Mesendoderm (in vitro differentiated cells): ENCODE measurements at regions not wholly inside any gene's neighbourhood (a gene's known extent, or its start where the extent isn't known, plus 50 kb on each side); places are given as distances from the start of the nearest gene placed in this dataset.

ENCODE experiments used
- DNase-seq: peaks from one replicate; pipeline ENCODE4 v3.0.0; 2013
- H2AK5ac ChIP-seq: 2 replicates; pipeline ENCODE4 v1.6.1; 2013; ENCODE audit warnings: low read length, inconsistent platforms
- H2BK120ac ChIP-seq: 2 replicates; pipeline ENCODE4 v1.6.1; 2013; ENCODE audit warnings: low read depth, mild to moderate bottlenecking, low read length, moderate library complexity, mixed read lengths
- H2BK15ac ChIP-seq: replicated peaks from 2 replicates; pipeline ENCODE4 v1.6.1; 2013; ENCODE audit warnings: low read depth, mild to moderate bottlenecking, moderate library complexity
- H2BK5ac ChIP-seq: 2 replicates; pipeline ENCODE4 v1.6.1; 2013; ENCODE audit warnings: low read length, inconsistent platforms
- H3K18ac ChIP-seq: 2 replicates; pipeline ENCODE4 v1.6.1; 2013; ENCODE audit warnings: mild to moderate bottlenecking, low read length, mixed read lengths
- H3K23ac ChIP-seq: one replicate; pipeline ENCODE4 v1.6.1; 2013; ENCODE audit warnings: low read length
- H3K27ac ChIP-seq: 2 replicates; pipeline ENCODE4 v1.5.1; 2013; ENCODE audit warnings: low read depth, mild to moderate bottlenecking, inconsistent platforms, low read length, moderate library complexity
- H3K27me3 ChIP-seq: 2 replicates; pipeline ENCODE4 v1.6.1; 2013; ENCODE audit warnings: low read length, control low read depth, mild to moderate bottlenecking, inconsistent platforms; ENCODE audit not compliant: insufficient read depth, poor library complexity
- H3K36me3 ChIP-seq: 2 replicates; pipeline ENCODE4 v1.6.1; 2013; ENCODE audit warnings: low read length, inconsistent platforms; ENCODE audit not compliant: control insufficient read depth, insufficient read depth
- H3K4ac ChIP-seq: one replicate; pipeline ENCODE4 v1.6.1; 2013; ENCODE audit warnings: low read depth, mild to moderate bottlenecking, low read length, moderate library complexity
- H3K4me1 ChIP-seq: 2 replicates; pipeline ENCODE4 v1.6.1; 2013; ENCODE audit warnings: low read depth, low read length, inconsistent platforms; ENCODE audit not compliant: control insufficient read depth
- H3K4me2 ChIP-seq: 2 replicates; pipeline ENCODE4 v1.6.1; 2013; ENCODE audit warnings: low read length
- H3K4me3 ChIP-seq: 2 replicates; pipeline ENCODE4 v1.5.1; 2013; ENCODE audit warnings: mild to moderate bottlenecking, low read length
- H3K56ac ChIP-seq: one replicate; pipeline ENCODE4 v1.6.1; 2013; ENCODE audit warnings: low read length
- H3K79me1 ChIP-seq: 2 replicates; pipeline ENCODE4 v1.6.1; 2013; ENCODE audit warnings: low read length, inconsistent platforms
- H3K79me2 ChIP-seq: 2 replicates; pipeline ENCODE4 v1.6.1; 2013; ENCODE audit warnings: mild to moderate bottlenecking, low read length; ENCODE audit not compliant: control insufficient read depth, insufficient read depth
- H3K9ac ChIP-seq: 2 replicates; pipeline ENCODE4 v1.6.1; 2013; ENCODE audit warnings: low read length, inconsistent platforms
- H4K5ac ChIP-seq: one replicate; pipeline ENCODE4 v1.6.1; 2013; ENCODE audit warnings: low read length
- H4K8ac ChIP-seq: one replicate; pipeline ENCODE4 v1.6.1; 2013; ENCODE audit warnings: low read depth, mild to moderate bottlenecking, control low read depth, low read length, moderate library complexity
- WGBS: extraction: QIAGEN DNeasy Blood & Tissue Kit; methylation state at CpG from one replicate; pipeline ENCODE4 v1.1.7; 2013; ENCODE audit warnings: low lambda C conversion rate, missing lambda C conversion rate; ENCODE audit not compliant: insufficient coverage; ENCODE audit errors: extremely low coverage; 5-methylcytosine and 5-hydroxymethylcytosine counted together

DNA sequence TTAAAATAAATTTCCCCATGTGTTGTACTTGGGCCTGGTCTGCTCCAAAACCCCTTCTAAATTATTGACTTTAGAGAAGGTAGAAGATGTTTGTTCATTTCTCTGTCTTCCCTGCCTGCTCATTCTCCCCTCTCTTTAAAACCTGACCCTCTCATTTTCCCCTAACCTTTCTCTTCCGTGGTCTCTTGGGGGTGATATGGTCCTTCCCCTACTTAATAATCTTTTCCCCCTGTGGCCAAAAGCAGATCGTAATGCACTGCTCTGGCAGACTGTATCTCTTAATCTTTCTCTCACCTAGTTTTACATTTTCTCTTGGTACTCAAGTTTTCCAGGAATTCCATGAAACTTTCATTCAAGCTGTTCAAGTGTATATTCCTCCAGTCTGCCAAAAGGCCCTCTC is 301.7 kb downstream of the TTLL7 start:
- no CpG with 5 or more reads among the region's 2 CpGs for WGBS
- H3K9ac ChIP-seq: no peak overlapping the region
- H3K79me2 ChIP-seq: no peaks in the 10 kb centered on the region
- no peak overlapping the region for H3K27ac ChIP-seq
- H3K4me1 ChIP-seq: peaks cover 13% of the 10 kb centered on the region
- no peak overlapping the region for H2BK120ac ChIP-seq
- H4K8ac ChIP-seq: no peak overlapping the region
- H2BK5ac ChIP-seq: no peak overlapping the region
- H2AK5ac ChIP-seq: no peak overlapping the region
- no peak overlapping the region for H3K56ac ChIP-seq
- no peak overlapping the region for H4K5ac ChIP-seq
- no peak overlapping the region for H3K18ac ChIP-seq
- H2BK15ac ChIP-seq: no peak overlapping the region
- no peak overlapping the region for H3K4me2 ChIP-seq
- no peak overlapping the region for H3K23ac ChIP-seq
- H3K4ac ChIP-seq: no peak overlapping the region
- no peak overlapping the region for H3K4me3 ChIP-seq
- DNase-seq: no peak
- no peaks in the 10 kb centered on the region for H3K79me1 ChIP-seq
- no peaks in the 10 kb centered on the region for H3K27me3 ChIP-seq
- H3K36me3 ChIP-seq: no peaks in the 10 kb centered on the region

DNA sequence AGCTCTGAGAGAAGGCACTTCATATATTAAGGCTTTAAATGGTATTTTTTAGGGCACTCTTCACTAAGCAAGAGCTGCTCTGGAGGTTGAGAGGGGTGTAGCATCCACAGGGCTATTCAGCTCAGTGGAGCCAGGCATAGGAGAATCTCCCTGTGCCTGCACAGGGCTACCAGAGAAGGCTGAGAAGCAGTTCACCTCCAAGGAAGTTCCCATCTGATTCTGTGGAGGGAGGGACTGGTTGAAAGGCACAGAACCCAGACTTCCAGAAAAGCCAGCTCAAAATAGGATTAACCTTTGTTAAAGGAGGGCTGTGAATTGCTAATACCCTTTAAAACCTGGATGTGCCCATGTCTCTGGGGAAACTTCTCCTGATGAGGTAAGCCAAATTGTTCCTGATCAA is 304.5 kb downstream of the TTLL7 start:
- no peak overlapping the region for H3K56ac ChIP-seq
- H3K23ac ChIP-seq: no peak overlapping the region
- H3K4me2 ChIP-seq: no peak overlapping the region
- H2BK120ac ChIP-seq: no peak overlapping the region
- no peak overlapping the region for H2BK15ac ChIP-seq
- H2BK5ac ChIP-seq: no peak overlapping the region
- H4K5ac ChIP-seq: no peak overlapping the region
- no peaks in the 10 kb centered on the region for H3K79me1 ChIP-seq
- no peak overlapping the region for H3K9ac ChIP-seq
- no peak overlapping the region for H4K8ac ChIP-seq
- H3K4ac ChIP-seq: peak overlapping the region; percentile 45
- H3K18ac ChIP-seq: no peak overlapping the region
- H3K79me2 ChIP-seq: no peaks in the 10 kb centered on the region
- no peaks in the 10 kb centered on the region for H3K27me3 ChIP-seq
- no peak overlapping the region for H3K27ac ChIP-seq
- H2AK5ac ChIP-seq: no peak overlapping the region
- peaks cover 17% of the 10 kb centered on the region for H3K4me1 ChIP-seq
- no peak overlapping the region for H3K4me3 ChIP-seq
- H3K36me3 ChIP-seq: no peaks in the 10 kb centered on the region
- peak; percentile 56 for DNase-seq

DNA sequence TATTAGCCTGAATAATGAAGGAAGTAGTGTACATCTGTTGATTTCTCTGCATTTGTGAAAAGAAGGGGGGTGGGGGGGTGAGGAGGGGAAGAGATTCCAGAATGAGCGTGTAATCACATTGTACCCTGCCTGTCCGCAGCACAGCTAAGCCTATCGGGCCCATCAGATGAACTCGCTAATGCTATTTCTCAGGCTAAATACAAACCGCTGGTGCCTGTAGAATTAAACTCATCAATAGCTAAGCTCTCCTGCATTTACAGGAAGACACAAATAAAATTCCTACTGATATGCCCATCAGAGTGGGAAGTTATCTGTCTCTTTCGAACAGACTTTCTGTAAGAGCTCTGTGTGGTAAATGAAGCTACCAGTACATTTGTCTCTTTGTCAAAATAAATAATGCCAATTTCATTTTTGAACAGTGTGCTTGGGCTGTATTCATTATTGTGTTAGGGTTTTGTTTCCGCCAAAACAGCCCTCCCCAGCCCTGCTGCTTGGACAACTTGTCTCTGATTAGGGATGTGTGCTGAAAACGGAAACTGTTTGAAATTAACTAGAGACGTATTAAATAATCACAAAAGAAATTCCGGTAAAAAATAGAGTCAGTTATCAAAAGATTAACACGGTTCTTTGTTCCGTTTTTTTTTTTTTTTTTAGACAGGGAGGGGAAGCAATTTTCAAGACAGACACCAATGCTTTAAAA is 305.4 kb downstream of the TTLL7 start:
- H2BK120ac ChIP-seq: no peak overlapping the region
- no peak overlapping the region for H3K56ac ChIP-seq
- H3K79me2 ChIP-seq: no peaks in the 10 kb centered on the region
- H4K5ac ChIP-seq: no peak overlapping the region
- H2BK5ac ChIP-seq: no peak overlapping the region
- H2BK15ac ChIP-seq: no peak overlapping the region
- no peak overlapping the region for H3K4ac ChIP-seq
- H3K18ac ChIP-seq: no peak overlapping the region
- no peak overlapping the region for H4K8ac ChIP-seq
- H3K4me1 ChIP-seq: peaks cover 17% of the 10 kb centered on the region
- peak overlapping the region; percentile 55 for H3K27ac ChIP-seq
- no peak overlapping the region for H3K4me3 ChIP-seq
- WGBS: no CpG with 5 or more reads among the region's 12 CpGs
- no peaks in the 10 kb centered on the region for H3K79me1 ChIP-seq
- H3K9ac ChIP-seq: no peak overlapping the region
- no peak overlapping the region for H2AK5ac ChIP-seq
- no peak overlapping the region for H3K23ac ChIP-seq
- no peaks in the 10 kb centered on the region for H3K27me3 ChIP-seq
- no peak overlapping the region for H3K4me2 ChIP-seq
- H3K36me3 ChIP-seq: no peaks in the 10 kb centered on the region
- peak; percentile 77 for DNase-seq

DNA sequence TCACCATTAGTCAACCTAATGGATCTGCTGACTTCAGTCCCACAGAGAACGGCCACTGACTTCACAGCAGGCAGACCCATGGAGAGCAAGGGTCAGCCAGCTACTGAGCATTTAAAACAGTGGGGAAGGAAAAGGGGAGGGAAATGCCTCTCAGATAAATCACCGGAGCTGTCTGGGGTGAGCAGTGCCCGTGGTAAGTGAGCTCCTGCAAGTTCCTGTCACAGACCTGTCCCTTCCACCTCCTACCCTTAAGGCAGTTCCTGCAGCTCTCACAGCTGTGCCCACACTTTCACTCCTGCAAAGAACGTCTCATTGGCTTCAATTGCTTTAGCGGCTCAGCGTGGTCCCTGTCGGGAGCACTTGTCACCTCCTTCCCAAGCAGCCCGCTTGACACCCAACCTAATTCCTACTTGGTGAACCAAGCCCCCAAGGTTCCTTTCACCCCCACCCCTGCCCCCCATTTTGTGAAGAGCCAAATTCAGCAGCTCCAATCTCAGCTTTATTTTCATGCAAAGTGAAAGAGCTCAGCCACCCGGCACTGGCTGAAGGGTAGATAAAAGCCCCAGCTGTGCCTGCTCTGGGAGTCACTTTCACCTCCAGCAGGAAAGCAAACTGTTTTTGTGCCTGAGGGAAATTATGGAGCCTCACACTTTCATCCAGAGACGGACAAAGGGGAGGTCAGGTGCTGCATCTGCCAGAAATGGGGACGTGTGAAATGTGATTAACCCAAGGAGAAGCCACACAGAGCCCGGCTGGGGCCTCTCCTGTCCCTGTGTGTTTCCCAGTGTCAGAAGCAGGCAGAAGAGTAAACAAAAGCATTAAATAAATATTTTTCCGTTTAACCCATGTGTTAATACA is 306.2 kb downstream of the TTLL7 start:
- H2BK5ac ChIP-seq: no peak overlapping the region
- H3K4me1 ChIP-seq: peaks cover 17% of the 10 kb centered on the region
- H3K56ac ChIP-seq: no peak overlapping the region
- no peak overlapping the region for H3K9ac ChIP-seq
- no peak overlapping the region for H3K18ac ChIP-seq
- no peak overlapping the region for H4K5ac ChIP-seq
- WGBS: no CpG with 5 or more reads among the region's 13 CpGs
- H3K4me3 ChIP-seq: no peak overlapping the region
- no peak overlapping the region for H2BK120ac ChIP-seq
- H4K8ac ChIP-seq: no peak overlapping the region
- no peaks in the 10 kb centered on the region for H3K36me3 ChIP-seq
- no peak overlapping the region for H3K23ac ChIP-seq
- DNase-seq: peak; percentile 95
- no peaks in the 10 kb centered on the region for H3K79me2 ChIP-seq
- H2AK5ac ChIP-seq: no peak overlapping the region
- H3K27ac ChIP-seq: peak overlapping the region; percentile 55
- no peaks in the 10 kb centered on the region for H3K79me1 ChIP-seq
- H2BK15ac ChIP-seq: no peak overlapping the region
- no peak overlapping the region for H3K4me2 ChIP-seq
- H3K4ac ChIP-seq: no peak overlapping the region
- no peaks in the 10 kb centered on the region for H3K27me3 ChIP-seq

DNA sequence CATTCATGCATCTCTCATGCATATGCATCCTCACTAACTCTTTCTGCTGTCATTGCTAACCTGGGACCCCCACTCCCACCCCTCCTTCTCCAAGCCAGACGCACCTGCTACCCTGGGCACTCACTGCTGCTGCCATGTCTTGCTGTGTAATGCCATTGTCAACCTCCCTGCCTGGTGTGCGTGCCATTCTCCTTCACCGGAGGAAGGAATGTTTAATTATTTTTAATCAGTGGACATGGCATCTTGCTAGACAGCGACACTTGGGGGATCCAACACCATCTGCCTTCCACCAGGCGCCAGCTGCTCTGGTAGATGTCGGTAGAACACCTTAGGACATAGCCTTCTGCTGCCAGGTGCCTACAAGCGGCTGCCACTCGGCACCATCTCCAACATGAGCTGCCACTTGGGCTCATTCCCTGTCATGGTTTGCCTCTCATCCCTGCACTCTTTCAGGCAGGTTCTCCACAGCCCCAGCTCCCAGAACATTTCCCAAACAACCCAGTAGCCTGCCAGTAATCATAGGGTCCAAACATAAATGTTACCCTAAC is 306.9 kb downstream of the TTLL7 start:
- Histone ChIP-seq H3K4me2 (no peak overlapping the region), H3K23ac (no peak overlapping the region), H2BK5ac (no peak overlapping the region), H2BK120ac (no peak overlapping the region), H3K4me3 (no peak overlapping the region), H3K9ac (no peak overlapping the region), H4K8ac (no peak overlapping the region), H3K79me1 (no peaks in the 10 kb centered on the region), H3K18ac (no peak overlapping the region), H2BK15ac (no peak overlapping the region), H3K27ac (peak overlapping the region; percentile 5), H2AK5ac (no peak overlapping the region), H3K4me1 (peaks cover 17% of the 10 kb centered on the region), H3K79me2 (no peaks in the 10 kb centered on the region), H3K56ac (no peak overlapping the region), H3K27me3 (no peaks in the 10 kb centered on the region), H4K5ac (no peak overlapping the region), H3K4ac (no peak overlapping the region), H3K36me3 (no peaks in the 10 kb centered on the region)
- DNase-seq: no peak
- no CpG with 5 or more reads among the region's 8 CpGs for WGBS
